H1 (cell line): ENCODE measurements at regions not wholly inside any gene's neighbourhood (a gene's known extent, or its start where the extent isn't known, plus 50 kb on each side); places are given as distances from the start of the nearest gene placed in this dataset.

ENCODE experiments used
- CTCF ChIA-PET: fragments of 300-600 bp; sonication (Branson Sonifier 250); formaldehyde crosslinking; loops from one replicate; lab custom pipeline; 2021; ENCODE audit not compliant: partially characterized antibody; lab: Charles Lee
- POLR2A ChIA-PET: fragments of 300-600 bp; sonication (Branson Sonifier 250); formaldehyde crosslinking; loops from one replicate; lab custom pipeline; 2021; ENCODE audit warnings: inconsistent platforms; ENCODE audit not compliant: partially characterized antibody; lab: Charles Lee
- DNase-seq, 2 experiments: peaks; one replicate each; pipeline versions ENCODE4 v3.0.0 to v3.0.0-alpha.2; 2010 to 2022; ENCODE audit warnings: low spot score in 2 of 2, low read depth in 1 of 2, mixed read lengths in 1 of 2
- FAIRE-seq: peaks from 2 replicates; lab custom pipeline; 2011; peaks lifted over from hg19 to GRCh38; lab: Jason Lieb, UNC
- H2AFZ ChIP-seq: 2 replicates; pipeline ENCODE4 v1.8.1; 2012; ENCODE audit warnings: low read length, inconsistent platforms
- H2AK5ac ChIP-seq: 2 replicates; pipeline ENCODE4 v1.6.1; 2013; ENCODE audit warnings: low read depth, low read length
- H2BK120ac ChIP-seq: replicated peaks from 2 replicates; pipeline ENCODE3; 2013; ENCODE audit warnings: low read depth, low read length, inconsistent platforms
- H2BK12ac ChIP-seq: 2 replicates; pipeline ENCODE4 v1.6.1; 2013; ENCODE audit warnings: low read depth, low read length
- H2BK15ac ChIP-seq: 2 replicates; pipeline ENCODE4 v1.6.1; 2013; ENCODE audit warnings: low read length
- H2BK20ac ChIP-seq: 2 replicates; pipeline ENCODE4 v1.6.1; 2013; ENCODE audit warnings: low read length
- H2BK5ac ChIP-seq: 2 replicates; pipeline ENCODE4 v1.6.1; 2013; ENCODE audit warnings: low read depth, low read length
- H3K14ac ChIP-seq: 2 replicates; pipeline ENCODE4 v1.6.1; 2013; ENCODE audit warnings: inconsistent platforms; ENCODE audit not compliant: insufficient read length
- H3K18ac ChIP-seq: 2 replicates; pipeline ENCODE4 v1.6.1; 2013; ENCODE audit warnings: low read length; ENCODE audit errors: extremely low read depth
- H3K23ac ChIP-seq: 2 replicates; pipeline ENCODE4 v1.6.1; 2013; ENCODE audit warnings: inconsistent platforms; ENCODE audit not compliant: insufficient read length
- H3K23me2 ChIP-seq: 2 replicates; pipeline ENCODE4 v1.6.1; 2013; ENCODE audit warnings: low read depth, low read length
- H3K27ac ChIP-seq: 2 replicates; pipeline ENCODE4 v1.6.1; 2011; ENCODE audit warnings: low read depth, low read length, inconsistent platforms
- H3K27me3 ChIP-seq, 4 experiments: replicated peaks in 1 of 4; 1 replicate in 1 of 4; 2 replicates in 3 of 4; pipeline versions ENCODE4 v1.6.1 to v1.8.1; 2011 to 2013; ENCODE audit warnings: low read length in 3 of 4, mild to moderate bottlenecking in 3 of 4, inconsistent platforms in 2 of 4, mixed read lengths in 2 of 4, moderate library complexity in 1 of 4; ENCODE audit not compliant: control insufficient read depth in 3 of 4, insufficient read depth in 3 of 4; ENCODE audit errors: extremely low read depth in 1 of 4
- H3K36me3 ChIP-seq, 4 experiments: 2 replicates each; pipeline versions ENCODE4 v1.6.1 to v1.8.1; 2011 to 2013; ENCODE audit warnings: mild to moderate bottlenecking in 4 of 4, low read length in 3 of 4, moderate library complexity in 2 of 4, control low read depth in 1 of 4, inconsistent platforms in 1 of 4; ENCODE audit not compliant: insufficient read depth in 4 of 4, control insufficient read depth in 2 of 4
- H3K4ac ChIP-seq: replicated peaks from 2 replicates; pipeline ENCODE3; 2013; ENCODE audit warnings: low read length, low read depth, mixed read lengths, inconsistent platforms; ENCODE audit not compliant: insufficient read length
- H3K4me1 ChIP-seq, 4 experiments: replicated peaks in 1 of 4; 1 replicate in 1 of 4; 2 replicates in 3 of 4; pipeline versions ENCODE4 v1.6.1 to v1.8.1; 2011 to 2013; ENCODE audit warnings: low read length in 3 of 4, inconsistent platforms in 2 of 4, mixed read lengths in 1 of 4; ENCODE audit not compliant: insufficient read depth in 4 of 4, control insufficient read depth in 3 of 4
- H3K4me2 ChIP-seq, 2 experiments: 2 replicates each; pipeline versions ENCODE4 v1.6.1 to v1.8.1; 2011 to 2013; ENCODE audit warnings: low read depth in 2 of 2, low read length in 2 of 2, control low read depth in 1 of 2, inconsistent platforms in 1 of 2, mild to moderate bottlenecking in 1 of 2; ENCODE audit not compliant: insufficient read depth in 1 of 2
- H3K4me3 ChIP-seq, 4 experiments: fragments of 200-600, 300-600 bp in 1 of 4; sonication (generic), shearing (Covaris generic), sonication (Bioruptor Twin) in 1 of 4; 2 replicates each; pipeline versions ENCODE4 v1.5.1 to v1.8.1; 2011 to 2016; ENCODE audit warnings: low read length in 4 of 4, low read depth in 3 of 4, control low read depth in 2 of 4, inconsistent platforms in 2 of 4, mild to moderate bottlenecking in 2 of 4, mixed read lengths in 1 of 4, moderate library complexity in 1 of 4; ENCODE audit not compliant: insufficient read depth in 2 of 4; ENCODE audit errors: extremely low read depth in 1 of 4
- H3K56ac ChIP-seq: replicated peaks from 2 replicates; pipeline ENCODE3; 2013; ENCODE audit warnings: low read depth, mild to moderate bottlenecking, mixed read lengths, low read length, inconsistent platforms; ENCODE audit not compliant: insufficient read length
- H3K79me1 ChIP-seq: 2 replicates; pipeline ENCODE4 v1.6.1; 2013; ENCODE audit warnings: low read depth, low read length, control low read depth
- H3K79me2 ChIP-seq, 2 experiments: 2 replicates each; pipeline versions ENCODE4 v1.6.1 to v1.8.1; 2012 to 2013; ENCODE audit warnings: low read length in 2 of 2, mild to moderate bottlenecking in 2 of 2, inconsistent platforms in 1 of 2; ENCODE audit not compliant: insufficient read depth in 2 of 2, control insufficient read depth in 1 of 2
- H3K9ac ChIP-seq, 4 experiments: replicated peaks in 1 of 4; 1 replicate in 1 of 4; 2 replicates in 3 of 4; pipeline versions ENCODE4 v1.6.1 to v1.8.1; 2011 to 2013; ENCODE audit warnings: low read depth in 3 of 4, low read length in 3 of 4, control low read depth in 2 of 4, mild to moderate bottlenecking in 2 of 4, moderate library complexity in 2 of 4, inconsistent platforms in 1 of 4; ENCODE audit errors: extremely low read depth in 1 of 4
- H3K9me3 ChIP-seq, 2 experiments: 2 replicates each; pipeline versions ENCODE4 v1.6.1 to v1.8.1; 2012 to 2013; ENCODE audit warnings: mild to moderate bottlenecking in 2 of 2, moderate library complexity in 2 of 2, control low read depth in 1 of 2, inconsistent platforms in 1 of 2, low read depth in 1 of 2, low read length in 1 of 2, mixed read lengths in 1 of 2; ENCODE audit not compliant: insufficient read depth in 2 of 2
- H4K20me1 ChIP-seq, 2 experiments: replicated peaks in 1 of 2; 2 replicates each; pipeline versions ENCODE3 to v1.8.1; 2011 to 2013; ENCODE audit warnings: inconsistent platforms in 2 of 2, low read length in 2 of 2, mild to moderate bottlenecking in 1 of 2; ENCODE audit not compliant: insufficient read depth in 2 of 2, control insufficient read depth in 1 of 2
- H4K5ac ChIP-seq: 2 replicates; pipeline ENCODE4 v1.6.1; 2013; ENCODE audit warnings: low read length, low read depth, mixed read lengths, inconsistent platforms; ENCODE audit not compliant: insufficient read length
- H4K8ac ChIP-seq: 2 replicates; pipeline ENCODE4 v1.8.0; 2013; ENCODE audit warnings: mild to moderate bottlenecking, moderate library complexity, low read length, inconsistent platforms; ENCODE audit not compliant: insufficient read depth; ENCODE audit errors: extremely low read depth
- H4K91ac ChIP-seq: replicated peaks from 2 replicates; pipeline ENCODE3; 2013; ENCODE audit warnings: low read length, mixed read lengths, inconsistent platforms; ENCODE audit not compliant: insufficient read length
- EGR1 ChIP-seq: IDR thresholded peaks from 2 replicates; pipeline ENCODE4 v1.6.1; 2011; ENCODE audit warnings: low read depth, low read length, borderline replicate concordance
- WGBS, 2 experiments: shearing (Covaris generic) in 1 of 2; methylation state at CpG; one replicate each; pipeline versions ENCODE4 v1.1.6 to v1.1.7; 2013 to 2015; ENCODE audit warnings: low lambda C conversion rate in 2 of 2, mixed read lengths in 2 of 2, inconsistent platforms in 1 of 2, low coverage in 1 of 2, missing lambda C conversion rate in 1 of 2; ENCODE audit not compliant: insufficient replicate concordance in 2 of 2, insufficient coverage in 1 of 2, insufficient read length in 1 of 2; ENCODE audit errors: extremely low coverage in 1 of 2, missing lambda C conversion rate in 1 of 2; 5-methylcytosine and 5-hydroxymethylcytosine counted together

DNA sequence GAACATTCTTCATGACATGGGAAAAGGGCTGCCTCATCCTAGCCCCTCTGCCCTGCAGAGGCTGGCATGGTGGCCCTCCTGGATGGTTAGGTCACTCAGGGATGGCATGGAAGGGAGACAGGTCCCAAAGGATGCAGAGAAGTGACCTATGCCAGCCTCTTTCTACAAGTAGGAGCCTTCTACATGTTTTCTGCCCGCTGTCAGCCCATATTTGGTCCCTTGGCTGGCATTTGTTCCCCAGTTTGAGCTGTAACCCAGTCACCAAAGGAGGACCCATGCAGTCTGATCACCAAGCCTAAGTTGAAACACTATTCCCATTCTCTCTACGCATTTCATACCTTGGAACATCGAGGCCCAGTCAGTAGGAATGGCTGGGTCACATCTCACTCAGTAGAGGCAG is 95.4 kb downstream of the PJA1 start:
- H3K4me3 ChIP-seq = no peak overlapping the region
- H2AFZ ChIP-seq = no peak overlapping the region
- CTCF ChIA-PET = interaction anchor here (1.3 kb wide), 1 partner anchor 242 kb away, joined by 5 read pairs; no protein-coding TSS in a partner anchor
- no peak overlapping the region for H2BK120ac ChIP-seq
- H3K4ac ChIP-seq = no peak overlapping the region
- H4K91ac ChIP-seq = no peak overlapping the region
- no peak overlapping the region for H3K14ac ChIP-seq
- H3K36me3 ChIP-seq = no peaks in the 10 kb centered on the region
- no peaks in the 10 kb centered on the region for H3K23me2 ChIP-seq
- peaks cover 0 to 4% (median 0%) of the 10 kb centered on the region in 4 experiments; a peak in 1 of 7 replicates for H3K4me1 ChIP-seq
- H2AK5ac ChIP-seq = no peak overlapping the region
- H2BK15ac ChIP-seq = no peak overlapping the region
- H4K20me1 ChIP-seq = no peaks in the 10 kb centered on the region
- H3K56ac ChIP-seq = no peak overlapping the region
- H3K4me2 ChIP-seq = no peak overlapping the region
- H3K23ac ChIP-seq = no peak overlapping the region
- POLR2A ChIA-PET = no interaction called here
- TF ChIP-seq EGR1 = no peak
- no peak overlapping the region for H3K9ac ChIP-seq
- 100% methylated on average over 1 of the region's 3 CpGs; no CpG with 5 or more reads in 1 of the 2 experiments for WGBS, 2 experiments
- no peaks in the 10 kb centered on the region for H3K9me3 ChIP-seq
- no peak overlapping the region for H2BK5ac ChIP-seq
- DNase-seq = no peak
- no peak for FAIRE-seq
- H2BK20ac ChIP-seq = no peak overlapping the region
- H3K18ac ChIP-seq = no peak overlapping the region
- H3K79me2 ChIP-seq = no peaks in the 10 kb centered on the region
- no peak overlapping the region for H3K27ac ChIP-seq
- H2BK12ac ChIP-seq = no peak overlapping the region
- H4K5ac ChIP-seq = no peak overlapping the region
- H3K79me1 ChIP-seq = no peaks in the 10 kb centered on the region
- H4K8ac ChIP-seq = no peak overlapping the region
- no peaks in the 10 kb centered on the region for H3K27me3 ChIP-seq
